Daoy (cell line): ENCODE measurements at regions not wholly inside any gene's neighbourhood (a gene's known extent, or its start where the extent isn't known, plus 50 kb on each side); places are given as distances from the start of the nearest gene placed in this dataset.
A peak's percentile ranks its signal among the peaks of the same experiment; 100 is the strongest.
"Not testable (repeated sequence)": the region's sequence is repeated elsewhere in the genome, so short reads cannot be mapped to it uniquely, and the experiment has no call there.

Source experiments
- DNase-seq: peaks from one replicate; pipeline ENCODE4 v3.0.0-alpha.2; 2015; ENCODE audit warnings: low read depth

- no peak for DNase-seq
Observed at GRCh38 chr4:1589098-1589497, 95.0 kb downstream of the FAM53A start.

GRCh38 chr4:1588306-1588705 lies 95.8 kb downstream of the FAM53A start:
- DNase-seq: no peak

- DNase-seq: no peak
Observed at GRCh38 chr4:1584498-1584897, 99.6 kb downstream of the FAM53A start.

- DNase-seq: no peak
Observed at GRCh38 chr4:1583859-1584258, 100.3 kb downstream of the FAM53A start.

- DNase-seq: no peak
Observed at GRCh38 chr4:1583051-1583785, 100.9 kb downstream of the FAM53A start.

GRCh38 chr4:1582227-1582626 lies 101.9 kb downstream of the FAM53A start:
- DNase-seq: no peak

GRCh38 chr4:1581164-1581894 lies 102.8 kb downstream of the FAM53A start:
- DNase-seq: peak; percentile 87

- not testable (repeated sequence) for DNase-seq
Observed at GRCh38 chr4:1580692-1581012, 103.5 kb downstream of the FAM53A start.

- DNase-seq: peak; percentile 92
Observed at GRCh38 chr4:1579901-1580691, 104.0 kb downstream of the FAM53A start.

GRCh38 chr4:1579001-1579900 lies 104.9 kb downstream of the FAM53A start:
- peak; percentile 72 for DNase-seq

GRCh38 chr4:1578251-1578773 lies 105.8 kb downstream of the FAM53A start:
- DNase-seq: no peak

GRCh38 chr4:1577822-1578217 lies 106.3 kb downstream of the FAM53A start:
- DNase-seq: no peak

- DNase-seq: no peak
Observed at GRCh38 chr4:1576961-1577821, 106.9 kb downstream of the FAM53A start.

GRCh38 chr4:1576304-1576960 lies 107.7 kb downstream of the FAM53A start:
- no peak for DNase-seq

GRCh38 chr4:1575418-1576303 lies 108.5 kb downstream of the FAM53A start:
- DNase-seq: no peak

- DNase-seq: no peak
Observed at GRCh38 chr4:1574601-1575417, 109.3 kb downstream of the FAM53A start.

GRCh38 chr4:1573830-1574459 lies 110.2 kb downstream of the FAM53A start:
- DNase-seq: no peak
